ENCODE measurements at regions not wholly inside any gene's neighbourhood (a gene's known extent, or its start where the extent isn't known, plus 50 kb on each side); places are given as distances from the start of the nearest gene placed in this dataset.

GRCh38 chr4:19159874-19160273, 1091.8 kb upstream of the SLIT2 start:
- no peak for TF ChIP-seq CTCF (IDR thresholded peaks at IDR 0.05)
- TF ChIP-seq REST (IDR thresholded peaks at IDR 0.05; ENCODE audit: insufficient read depth in 1 of 2, low read depth in 2 of 2, low read length in 1 of 2) = no peak

All from Panc1 (cell line).